B cell (primary cell): ENCODE measurements at regions not wholly inside any gene's neighbourhood (a gene's known extent, or its start where the extent isn't known, plus 50 kb on each side); places are given as distances from the start of the nearest gene placed in this dataset.

Source experiments
- ATAC-seq: fragments of 200-7000 bp; cut with Tn5 transposase; one replicate; pipeline ENCODE4 v1.10.0; 2021; ENCODE audit warnings: low read depth, mild to moderate bottlenecking, moderate number of reproducible peaks, moderate library complexity
- CTCF ChIA-PET: fragments of 350-600 bp; sonication (Branson Sonifier 250); formaldehyde crosslinking; loops from one replicate; lab custom pipeline; 2021; ENCODE audit warnings: antibody characterized with exemption, inconsistent platforms; lab: Charles Lee
- POLR2A ChIA-PET: fragments of 350-600 bp; sonication (Branson Sonifier 250); formaldehyde crosslinking; loops from one replicate; lab custom pipeline; 2021; ENCODE audit warnings: antibody characterized with exemption; lab: Charles Lee
- DNase-seq: peaks from one replicate; pipeline ENCODE4 v3.0.0; 2013
- H2AFZ ChIP-seq: 2 replicates; pipeline ENCODE4 v1.6.1; 2012; ENCODE audit warnings: mild to moderate bottlenecking, low read depth, low read length; ENCODE audit not compliant: insufficient read depth, poor library complexity, severe bottlenecking
- H3K27ac ChIP-seq, 2 donors: 1 replicate in 1 of 2; 2 replicates in 1 of 2; pipeline ENCODE4 v1.5.1; 2012 to 2013; ENCODE audit warnings: low read length in 2 of 2, mild to moderate bottlenecking in 2 of 2, moderate library complexity in 1 of 2
- H3K27me3 ChIP-seq, 4 experiments: fragments of 200-600 bp in 1 of 4; sonication (generic) in 1 of 4; replicated peaks in 1 of 4; 1 replicate in 2 of 4; 2 replicates in 2 of 4; pipeline versions ENCODE4 v1.6.1 to v1.7.0; 2013 to 2016; ENCODE audit warnings: low read length in 3 of 4, mild to moderate bottlenecking in 2 of 4, mixed read lengths in 1 of 4, moderate library complexity in 1 of 4; ENCODE audit not compliant: insufficient read depth in 4 of 4, control insufficient read depth in 3 of 4; ENCODE audit errors: control extremely low read depth in 1 of 4
- H3K36me3 ChIP-seq, 2 experiments: replicated peaks in 1 of 2; 1 replicate in 1 of 2; 2 replicates in 1 of 2; pipeline versions ENCODE4 v1.6.1 to v1.7.1; 2013; ENCODE audit warnings: low read length in 1 of 2; ENCODE audit not compliant: insufficient read depth in 2 of 2, control insufficient read depth in 1 of 2; ENCODE audit errors: control extremely low read depth in 1 of 2, extremely low read depth in 1 of 2
- H3K4me1 ChIP-seq, 2 donors: fragments of 200-600 bp in 1 of 2; sonication (generic) in 1 of 2; 1 replicate in 1 of 2; 2 replicates in 1 of 2; pipeline versions ENCODE4 v1.5.1 to v1.6.1; 2013 to 2017; ENCODE audit warnings: low read length in 2 of 2; ENCODE audit not compliant: control insufficient read depth in 2 of 2, insufficient read depth in 2 of 2
- H3K4me2 ChIP-seq: replicated peaks from 2 replicates; pipeline ENCODE3; 2012; ENCODE audit warnings: mild to moderate bottlenecking, low read depth, low read length; ENCODE audit not compliant: poor library complexity, severe bottlenecking
- H3K4me3 ChIP-seq, 5 experiments: fragments of 200-600 bp in 1 of 5; sonication (generic) in 1 of 5; 1 replicate in 3 of 5; 2 replicates in 2 of 5; pipeline versions ENCODE4 v1.5.1 to v1.7.0; 2011 to 2016; ENCODE audit warnings: low read length in 4 of 5, mild to moderate bottlenecking in 4 of 5, low read depth in 2 of 5, control low read depth in 1 of 5, moderate library complexity in 1 of 5; ENCODE audit not compliant: insufficient read depth in 1 of 5; ENCODE audit errors: control extremely low read depth in 1 of 5, extremely low read depth in 1 of 5
- H3K79me2 ChIP-seq: fragments of 200-600 bp; sonication (generic); one replicate; pipeline ENCODE4 v1.6.0; 2016; ENCODE audit warnings: low read length; ENCODE audit not compliant: control insufficient read depth, insufficient read depth
- H3K9ac ChIP-seq: fragments of 200-600 bp; sonication (generic); 2 replicates; pipeline ENCODE4 v1.6.1; 2017; ENCODE audit warnings: mild to moderate bottlenecking, low read length, moderate library complexity
- H3K9me3 ChIP-seq, 3 donors: one replicate each; pipeline versions ENCODE4 v1.6.1 to v1.7.1; 2013; ENCODE audit warnings: low read length in 2 of 3; ENCODE audit not compliant: control insufficient read depth in 2 of 3, insufficient read depth in 1 of 3; ENCODE audit errors: control extremely low read depth in 1 of 3
- H4K20me1 ChIP-seq: 2 replicates; pipeline ENCODE4 v1.6.0; 2012; ENCODE audit warnings: mild to moderate bottlenecking, low read length; ENCODE audit not compliant: insufficient read depth, control insufficient read depth, poor library complexity, severe bottlenecking
- H3K27ac Mint-ChIP-seq: one replicate; pipeline ENCODE4 v1.8.0; 2021; ENCODE audit warnings: mixed read lengths
- H3K27me3 Mint-ChIP-seq: one replicate; pipeline ENCODE4 v1.8.0; 2021; ENCODE audit warnings: mixed read lengths
- H3K4me1 Mint-ChIP-seq: one replicate; pipeline ENCODE4 v1.8.0; 2021; ENCODE audit warnings: mixed read lengths
- H3K4me3 Mint-ChIP-seq: one replicate; pipeline ENCODE4 v1.8.0; 2021; ENCODE audit warnings: mixed read lengths
- H3K9me3 Mint-ChIP-seq: one replicate; pipeline ENCODE4 v1.8.0; 2022; ENCODE audit warnings: mixed read lengths; ENCODE audit not compliant: insufficient read depth
- EZH2 ChIP-seq: IDR thresholded peaks from 2 replicates; pipeline ENCODE4 v1.6.1; 2012; ENCODE audit warnings: borderline replicate concordance, low read depth, mild to moderate bottlenecking, moderate library complexity, low read length; ENCODE audit not compliant: insufficient read depth, poor library complexity, severe bottlenecking
- WGBS: methylation state at CpG from one replicate; pipeline ENCODE4 v1.1.5; 2013; ENCODE audit warnings: missing lambda C conversion rate; ENCODE audit not compliant: insufficient coverage; 5-methylcytosine and 5-hydroxymethylcytosine counted together
- intact Hi-C: fragments of 100-400 bp; cut with micrococcal nuclease; formaldehyde crosslinking; loops from one replicate; pipeline ENCODE4 v1.10.0; 2022
- TF ChIP-seq, protein P1 (sequence below): fragments of 200-600 bp; IDR thresholded peaks from one replicate; pipeline ENCODE4 v1.8.0; 2022; ENCODE audit warnings: antibody characterized with exemption, mild to moderate bottlenecking

DNA sequence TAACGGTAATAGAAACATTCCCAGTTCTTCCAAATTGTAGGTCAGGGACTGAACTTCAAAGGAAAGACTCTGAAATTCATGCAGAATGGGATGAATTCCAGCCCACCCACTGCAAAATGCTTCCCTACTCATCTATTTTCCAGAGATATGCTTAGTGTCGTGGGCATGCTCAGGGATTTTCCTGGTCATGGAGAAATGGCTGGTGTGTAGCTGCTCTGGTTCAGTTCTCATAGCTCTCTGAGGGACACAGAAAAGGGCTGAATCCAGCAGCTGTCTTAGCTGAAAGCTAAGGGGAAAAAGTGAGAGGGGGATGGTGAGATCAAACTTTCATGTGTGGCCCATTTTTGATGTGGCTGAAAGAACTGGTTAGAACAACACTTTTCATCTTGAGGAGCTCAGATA is 72.9 kb upstream of the KRAS start:
- H3K4me3 Mint-ChIP-seq: peak overlapping the region; percentile 32
- no peak for TF ChIP-seq EZH2
- TF ChIP-seq, protein P1, sequence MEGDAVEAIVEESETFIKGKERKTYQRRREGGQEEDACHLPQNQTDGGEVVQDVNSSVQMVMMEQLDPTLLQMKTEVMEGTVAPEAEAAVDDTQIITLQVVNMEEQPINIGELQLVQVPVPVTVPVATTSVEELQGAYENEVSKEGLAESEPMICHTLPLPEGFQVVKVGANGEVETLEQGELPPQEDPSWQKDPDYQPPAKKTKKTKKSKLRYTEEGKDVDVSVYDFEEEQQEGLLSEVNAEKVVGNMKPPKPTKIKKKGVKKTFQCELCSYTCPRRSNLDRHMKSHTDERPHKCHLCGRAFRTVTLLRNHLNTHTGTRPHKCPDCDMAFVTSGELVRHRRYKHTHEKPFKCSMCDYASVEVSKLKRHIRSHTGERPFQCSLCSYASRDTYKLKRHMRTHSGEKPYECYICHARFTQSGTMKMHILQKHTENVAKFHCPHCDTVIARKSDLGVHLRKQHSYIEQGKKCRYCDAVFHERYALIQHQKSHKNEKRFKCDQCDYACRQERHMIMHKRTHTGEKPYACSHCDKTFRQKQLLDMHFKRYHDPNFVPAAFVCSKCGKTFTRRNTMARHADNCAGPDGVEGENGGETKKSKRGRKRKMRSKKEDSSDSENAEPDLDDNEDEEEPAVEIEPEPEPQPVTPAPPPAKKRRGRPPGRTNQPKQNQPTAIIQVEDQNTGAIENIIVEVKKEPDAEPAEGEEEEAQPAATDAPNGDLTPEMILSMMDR: no peak

GRCh38 chr12:25322918-25323531 is 72.3 kb upstream of the KRAS start:
- WGBS: no CpG with 5 or more reads among the region's 3 CpGs
- POLR2A ChIA-PET: no interaction called here
- Mint-ChIP-seq H3K27me3 (no peaks in the 10 kb centered on the region), H3K9me3 (no peaks in the 10 kb centered on the region), H3K4me3 (peak overlapping the region; percentile 58), H3K4me1 (peaks cover 56% of the 10 kb centered on the region), H3K27ac (peak overlapping the region; percentile 76)
- CTCF ChIA-PET: no interaction called here
- intact Hi-C loops: loop anchor here (5.0 kb wide), 1 partner anchor 36 kb away; no protein-coding TSS in a partner anchor
- Histone ChIP-seq H3K9ac (no peak overlapping the region), H3K4me1 (peaks cover 26 to 28% of the 10 kb centered on the region in 2 donors), H3K27me3 (no peaks in the 10 kb centered on the region), H2AFZ (peak overlapping the region; percentile 78), H3K9me3 (no peaks in the 10 kb centered on the region), H3K4me2 (peak overlapping the region; percentile 44), H3K4me3 (no peak overlapping the region), H3K79me2 (no peaks in the 10 kb centered on the region), H3K27ac (no peak overlapping the region), H4K20me1 (no peaks in the 10 kb centered on the region), H3K36me3 (no peaks in the 10 kb centered on the region)
- ATAC-seq (no peak), DNase-seq (no peak)
- TF ChIP-seq, protein P1: no peak
- TF ChIP-seq EZH2: no peak

More for the DNA sequence above, 72.9 kb upstream of the KRAS start:
- H3K4me1 Mint-ChIP-seq: peaks cover 55% of the 10 kb centered on the region
- no peaks in the 10 kb centered on the region for H3K27me3 ChIP-seq
- ChIA-PET CTCF (no interaction called here), POLR2A (no interaction called here)
- no peak overlapping the region for H3K4me3 ChIP-seq
- no peak overlapping the region for H3K9ac ChIP-seq
- ATAC-seq (no peak), DNase-seq (no peak)
- no peak overlapping the region for H3K4me2 ChIP-seq
- no peak overlapping the region for H3K27ac ChIP-seq
- H3K27me3 Mint-ChIP-seq: no peaks in the 10 kb centered on the region
- no peaks in the 10 kb centered on the region for H4K20me1 ChIP-seq
- peak overlapping the region; percentile 40 for H2AFZ ChIP-seq
- peak overlapping the region; percentile 64 for H3K27ac Mint-ChIP-seq
- no peaks in the 10 kb centered on the region for H3K36me3 ChIP-seq
- intact Hi-C loops: loop anchor here (5.0 kb wide), 1 partner anchor 36 kb away; no protein-coding TSS in a partner anchor
- no peaks in the 10 kb centered on the region for H3K79me2 ChIP-seq
- no CpG with 5 or more reads among the region's 2 CpGs for WGBS
- no peaks in the 10 kb centered on the region for H3K9me3 ChIP-seq
- peaks cover 23 to 28% of the 10 kb centered on the region in 2 donors for H3K4me1 ChIP-seq
- no peaks in the 10 kb centered on the region for H3K9me3 Mint-ChIP-seq
